GM11168 (cell line): ENCODE measurements at regions not wholly inside any gene's neighbourhood (a gene's known extent, or its start where the extent isn't known, plus 50 kb on each side); places are given as distances from the start of the nearest gene placed in this dataset.

Experiments used
- in situ Hi-C: fragments of 300-500 bp; cut with MboI; formaldehyde crosslinking; loops from one replicate; pipeline ENCODE4 v1.12.0; 2022; ENCODE audit warnings: low sequenced_read_pairs; ENCODE audit not compliant: unreplicated experiment

- in situ Hi-C loops, result no loop called here
These were observed 210.0 kb upstream of the TOPAZ1 start for GRCh38 chr3:44031387-44032380.

GRCh38 chr3:44032487-44032886 lies 209.2 kb upstream of the TOPAZ1 start:
- in situ Hi-C loops, result no loop called here

GRCh38 chr3:44033123-44033522 lies 208.6 kb upstream of the TOPAZ1 start:
- in situ Hi-C loops, result no loop called here

GRCh38 chr3:44036850-44037249 lies 204.8 kb upstream of the TOPAZ1 start:
- in situ Hi-C loops, result no loop called here

GRCh38 chr3:44039006-44039405 lies 202.7 kb upstream of the TOPAZ1 start:
- in situ Hi-C loops, result no loop called here

- in situ Hi-C loops, result no loop called here
These were observed 200.0 kb upstream of the TOPAZ1 start for GRCh38 chr3:44041726-44042125.

GRCh38 chr3:44042772-44043171 lies 198.9 kb upstream of the TOPAZ1 start:
- in situ Hi-C loops, result no loop called here

GRCh38 chr3:44045476-44046275 lies 196.0 kb upstream of the TOPAZ1 start:
- in situ Hi-C loops, result no loop called here

GRCh38 chr3:44047796-44048195 lies 193.9 kb upstream of the TOPAZ1 start:
- in situ Hi-C loops, result no loop called here

- in situ Hi-C loops, result no loop called here
These were observed 193.3 kb upstream of the TOPAZ1 start for GRCh38 chr3:44048196-44048924.

GRCh38 chr3:44048949-44049348 lies 192.7 kb upstream of the TOPAZ1 start:
- in situ Hi-C loops, result no loop called here

- in situ Hi-C loops, result no loop called here
These were observed 191.6 kb upstream of the TOPAZ1 start for GRCh38 chr3:44050101-44050500.

GRCh38 chr3:44050867-44051266 lies 190.8 kb upstream of the TOPAZ1 start:
- in situ Hi-C loops, result no loop called here

- in situ Hi-C loops, result no loop called here
These were observed 185.7 kb upstream of the TOPAZ1 start for GRCh38 chr3:44055951-44056350.

- in situ Hi-C loops, result no loop called here
These were observed 185.0 kb upstream of the TOPAZ1 start for GRCh38 chr3:44056446-44057240.

GRCh38 chr3:44058022-44058867 lies 183.4 kb upstream of the TOPAZ1 start:
- in situ Hi-C loops, result no loop called here

GRCh38 chr3:44058868-44059203 lies 182.8 kb upstream of the TOPAZ1 start:
- in situ Hi-C loops, result no loop called here

- in situ Hi-C loops, result no loop called here
These were observed 181.5 kb upstream of the TOPAZ1 start for GRCh38 chr3:44060164-44060563.

- in situ Hi-C loops, result no loop called here
These were observed 180.4 kb upstream of the TOPAZ1 start for GRCh38 chr3:44061268-44061667.
